Uterus (tissue), 2 donors: ENCODE measurements at regions not wholly inside any gene's neighbourhood (a gene's known extent, or its start where the extent isn't known, plus 50 kb on each side); places are given as distances from the start of the nearest gene placed in this dataset.

ENCODE experiments used
- CTCF ChIP-seq, 4 experiments: fragments of 200-600 bp in 2 of 4; fragments of 450-650 bp in 2 of 4; sonication (generic) in 2 of 4; IDR thresholded peaks; one replicate each; pipeline ENCODE4 v1.5.1; 2016 to 2019; ENCODE audit warnings: antibody characterized with exemption in 4 of 4, mild to moderate bottlenecking in 2 of 4, moderate library complexity in 1 of 4
- POLR2A ChIP-seq, 2 donors: fragments of 450-650 bp; IDR thresholded peaks; one replicate each; pipeline ENCODE4 v1.6.1; 2016; ENCODE audit warnings: antibody characterized with exemption in 2 of 2, mild to moderate bottlenecking in 1 of 2, moderate library complexity in 1 of 2

GRCh38 chr2:82728090-82728489 is 1731.0 kb downstream of the SUCLG1 start:
- no peak for TF ChIP-seq CTCF (IDR thresholded peaks at IDR 0.05)
- no peak for TF ChIP-seq POLR2A (IDR thresholded peaks at IDR 0.05)
